ENCODE measurements at regions not wholly inside any gene's neighbourhood (a gene's known extent, or its start where the extent isn't known, plus 50 kb on each side); places are given as distances from the start of the nearest gene placed in this dataset.

DNA sequence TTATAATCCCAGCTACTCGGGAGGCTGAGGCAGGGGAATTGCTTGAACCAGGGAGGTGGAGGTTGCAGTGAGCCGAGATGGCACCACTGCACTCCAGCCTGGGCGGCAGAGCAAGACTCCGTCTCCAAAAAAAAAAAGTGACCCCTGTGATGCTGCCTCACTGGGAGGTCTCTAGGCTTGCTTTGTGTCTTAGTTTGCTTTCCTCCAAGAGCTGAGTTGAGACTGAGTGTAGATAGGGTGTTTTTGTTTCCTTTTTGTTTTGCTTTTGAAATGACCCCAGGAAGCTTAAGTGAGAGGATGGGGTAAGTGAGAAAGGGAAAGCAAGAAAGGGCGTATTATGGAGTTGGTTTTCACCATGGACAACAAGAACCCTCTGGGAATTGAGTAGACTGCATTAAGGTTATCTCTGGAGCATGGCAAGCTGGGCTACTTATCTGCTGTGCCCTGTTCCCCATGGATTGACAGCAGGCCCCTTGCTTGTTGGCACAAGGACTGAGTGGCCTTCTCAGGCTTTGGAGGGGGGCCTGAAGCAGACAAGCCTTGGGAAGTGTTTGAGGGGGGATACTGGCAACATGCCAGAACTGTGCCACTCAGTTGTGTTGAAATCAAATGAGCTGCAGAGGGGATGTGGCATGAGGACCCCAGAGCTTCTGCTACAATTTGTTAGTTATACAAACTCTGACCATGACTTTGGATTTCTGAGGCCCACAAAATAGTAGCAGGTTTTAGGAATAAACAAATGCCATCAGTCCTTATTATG is 300.6 kb upstream of the C11orf87 start:
- ChIA-PET CTCF (no interaction called here), POLR2A (no interaction called here)
- no peak for TF ChIP-seq CTCF (IDR thresholded peaks at IDR 0.05; ENCODE audit: insufficient read depth, low read length, missing control alignments)
- no peak for DNase-seq (ENCODE audit: low read depth, low spot score)
- H3K4me3 ChIP-seq (ENCODE audit: low read depth, low read length): no peak overlapping the region

- H3K4me3 ChIP-seq (ENCODE audit: low read depth, low read length): no peak overlapping the region
- CTCF ChIA-PET: no interaction called here
- POLR2A ChIA-PET: interaction anchor here (0.6 kb wide), 1 partner anchor 70 kb away, joined by 3 read pairs; no protein-coding TSS in a partner anchor
- DNase-seq (ENCODE audit: low read depth, low spot score): peak; percentile 16
- TF ChIP-seq CTCF (IDR thresholded peaks at IDR 0.05; ENCODE audit: insufficient read depth, low read length, missing control alignments): no peak
These were observed 297.9 kb upstream of the C11orf87 start for GRCh38 chr11:109123816-109124787.

DNA sequence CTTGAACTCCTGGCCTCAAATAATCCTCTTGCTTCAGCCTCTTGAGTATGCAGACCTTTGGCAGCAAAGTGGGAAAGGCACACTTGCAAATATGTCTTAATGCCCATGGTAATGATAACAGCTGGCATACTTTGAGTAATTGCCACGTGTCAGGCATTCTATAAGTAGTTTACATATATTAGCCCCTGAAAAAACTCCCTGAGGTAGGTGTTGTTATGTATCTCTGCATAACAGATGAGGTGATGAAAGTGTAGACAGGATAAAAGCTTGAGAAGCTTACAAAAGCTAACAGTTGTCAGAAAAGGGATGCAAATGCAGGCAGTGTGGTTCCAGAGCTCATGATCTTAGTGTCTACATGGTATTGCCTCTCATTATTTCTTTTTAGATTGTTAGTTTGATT is 291.1 kb upstream of the C11orf87 start:
- ChIA-PET CTCF (no interaction called here), POLR2A (interaction anchor here (0.7 kb wide), 1 partner anchor 45 kb away, joined by 3 read pairs; no protein-coding TSS in a partner anchor)
- DNase-seq (ENCODE audit: low read depth, low spot score): no peak
- no peak for TF ChIP-seq CTCF (IDR thresholded peaks at IDR 0.05; ENCODE audit: insufficient read depth, low read length, missing control alignments)
- no peak overlapping the region for H3K4me3 ChIP-seq (ENCODE audit: low read depth, low read length)

DNA sequence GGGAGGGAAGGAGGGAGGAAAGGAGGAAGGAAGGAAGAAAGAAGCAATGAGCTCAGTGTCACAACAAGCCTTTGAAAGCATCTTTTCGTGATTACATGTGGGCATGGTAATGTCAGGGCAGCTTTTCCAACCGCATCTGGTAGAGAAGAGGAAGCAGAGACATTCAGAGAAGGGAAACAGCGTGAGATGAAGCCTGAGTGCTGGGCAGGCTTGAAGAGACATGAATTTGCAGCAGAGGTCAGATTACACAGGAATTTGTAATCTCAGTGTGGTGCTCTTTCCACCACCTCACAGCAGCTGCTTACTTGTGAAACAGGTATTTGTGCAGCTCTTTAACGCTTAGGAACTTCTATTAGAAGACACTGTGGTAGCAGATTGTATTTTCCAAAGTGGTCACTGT is 289.5 kb upstream of the C11orf87 start:
- DNase-seq (ENCODE audit: low read depth, low spot score): no peak
- CTCF ChIA-PET: interaction anchor here (1.2 kb wide), 1 partner anchor 15 kb away, joined by 4 read pairs; no protein-coding TSS in a partner anchor
- TF ChIP-seq CTCF (IDR thresholded peaks at IDR 0.05; ENCODE audit: insufficient read depth, low read length, missing control alignments): no peak
- H3K4me3 ChIP-seq (ENCODE audit: low read depth, low read length): no peak overlapping the region
- POLR2A ChIA-PET: no interaction called here

- DNase-seq (ENCODE audit: low read depth, low spot score): no peak
- no peak overlapping the region for H3K4me3 ChIP-seq (ENCODE audit: low read depth, low read length)
- ChIA-PET POLR2A (no interaction called here), CTCF (interaction anchor here (1.2 kb wide), 1 partner anchor 15 kb away, joined by 4 read pairs; no protein-coding TSS in a partner anchor)
- no peak for TF ChIP-seq CTCF (IDR thresholded peaks at IDR 0.05; ENCODE audit: insufficient read depth, low read length, missing control alignments)
These were observed 288.8 kb upstream of the C11orf87 start for GRCh38 chr11:109133159-109133558.

DNA sequence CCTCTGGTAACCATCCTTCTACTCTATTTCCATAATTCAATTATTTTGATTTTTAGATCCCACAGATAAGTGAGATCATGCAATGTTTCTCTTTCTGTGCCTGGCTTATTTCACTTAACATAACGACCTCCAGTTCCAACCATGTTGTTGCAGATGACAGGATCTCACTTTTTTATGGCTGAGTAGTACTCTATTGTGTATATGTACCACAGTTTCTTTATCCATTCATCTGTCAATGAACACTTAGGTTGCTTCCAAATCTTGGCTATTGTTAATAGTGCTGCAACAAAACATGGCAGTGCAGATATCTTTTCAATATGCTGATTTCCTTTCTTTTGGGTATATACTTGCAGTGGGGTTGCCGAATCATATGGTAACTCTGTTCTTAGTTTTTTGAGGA is 286.4 kb upstream of the C11orf87 start:
- DNase-seq (ENCODE audit: low read depth, low spot score): no peak
- no peak overlapping the region for H3K4me3 ChIP-seq (ENCODE audit: low read depth, low read length)
- TF ChIP-seq CTCF (IDR thresholded peaks at IDR 0.05; ENCODE audit: insufficient read depth, low read length, missing control alignments): no peak
- POLR2A ChIA-PET: no interaction called here
- CTCF ChIA-PET: no interaction called here
